ENCODE measurements at regions not wholly inside any gene's neighbourhood (a gene's known extent, or its start where the extent isn't known, plus 50 kb on each side); places are given as distances from the start of the nearest gene placed in this dataset.

DNA sequence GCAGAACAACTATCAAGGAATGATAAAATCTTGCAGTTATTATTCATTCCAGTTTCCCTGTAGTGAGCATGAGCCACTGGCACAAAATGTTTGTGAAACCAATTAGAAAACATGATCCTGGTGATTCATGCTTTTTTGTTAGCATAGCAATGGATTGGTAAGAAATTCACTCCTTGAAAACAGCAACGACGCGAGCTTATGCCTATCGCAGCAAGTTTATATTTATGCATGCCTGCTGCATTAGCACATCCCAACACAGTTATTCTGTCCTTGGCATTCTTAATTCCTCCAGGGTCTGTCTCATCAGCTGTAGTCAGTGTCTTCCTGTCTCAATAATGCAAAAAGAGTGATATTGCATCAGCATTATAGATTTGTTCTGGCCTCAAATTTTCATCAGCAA is 975.9 kb downstream of the STIM2 start:
- Mint-ChIP-seq H3K9me3 (no peaks in the 10 kb centered on the region), H3K4me1 (ENCODE audit: low read depth) (no peaks in the 10 kb centered on the region), H3K36me3 (ENCODE audit: insufficient read depth) (no peaks in the 10 kb centered on the region), H3K4me3 (no peak overlapping the region), H3K27me3 (ENCODE audit: low read depth) (no peaks in the 10 kb centered on the region)
- no peak for ATAC-seq
- no peak for DNase-seq

GRCh38 chr4:27843776-27844175 is 983.1 kb downstream of the STIM2 start:
- no peak for ATAC-seq
- Mint-ChIP-seq H3K36me3 (ENCODE audit: insufficient read depth) (no peaks in the 10 kb centered on the region), H3K9me3 (peaks cover 3% of the 10 kb centered on the region), H3K4me3 (no peak overlapping the region), H3K27me3 (ENCODE audit: low read depth) (no peaks in the 10 kb centered on the region), H3K4me1 (ENCODE audit: low read depth) (no peaks in the 10 kb centered on the region)
- no peak for DNase-seq

GRCh38 chr4:27844376-27844775 is 983.7 kb downstream of the STIM2 start:
- no peaks in the 10 kb centered on the region for H3K36me3 Mint-ChIP-seq (ENCODE audit: insufficient read depth)
- DNase-seq, result no peak
- no peaks in the 10 kb centered on the region for H3K4me1 Mint-ChIP-seq (ENCODE audit: low read depth)
- no peak overlapping the region for H3K4me3 Mint-ChIP-seq
- ATAC-seq, result no peak
- H3K9me3 Mint-ChIP-seq, result peaks cover 3% of the 10 kb centered on the region
- H3K27me3 Mint-ChIP-seq (ENCODE audit: low read depth), result no peaks in the 10 kb centered on the region

- Mint-ChIP-seq H3K27me3 (ENCODE audit: low read depth) (no peaks in the 10 kb centered on the region), H3K4me1 (ENCODE audit: low read depth) (no peaks in the 10 kb centered on the region), H3K36me3 (ENCODE audit: insufficient read depth) (no peaks in the 10 kb centered on the region), H3K4me3 (no peak overlapping the region), H3K9me3 (peaks cover 7% of the 10 kb centered on the region)
- ATAC-seq (no peak), DNase-seq (no peak)
Measured at GRCh38 chr4:27846951-27847350, 986.3 kb downstream of the STIM2 start.

DNA sequence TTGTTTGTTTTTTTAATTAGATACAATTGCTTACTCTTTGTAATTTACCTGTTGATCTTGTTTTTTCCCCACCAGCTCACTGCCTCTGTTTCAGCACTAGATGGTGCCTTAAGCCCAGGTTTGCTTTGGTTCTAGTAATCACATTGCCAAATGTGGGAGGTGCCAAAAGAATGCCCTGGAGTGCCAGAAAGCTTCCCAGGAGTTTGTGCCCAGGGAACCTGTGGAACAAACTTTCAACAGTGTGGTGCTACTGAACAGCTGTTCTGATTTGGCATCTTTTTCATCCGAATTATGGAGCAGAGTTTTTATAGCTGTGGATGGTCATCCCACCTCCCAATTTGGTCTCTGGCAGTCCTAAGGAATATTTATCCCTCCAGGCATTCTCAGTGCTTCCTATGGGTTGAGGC is 1000.7 kb downstream of the STIM2 start:
- Mint-ChIP-seq H3K4me1 (ENCODE audit: low read depth) (no peaks in the 10 kb centered on the region), H3K4me3 (no peak overlapping the region), H3K9me3 (peaks cover 11% of the 10 kb centered on the region), H3K27me3 (ENCODE audit: low read depth) (no peaks in the 10 kb centered on the region), H3K36me3 (ENCODE audit: insufficient read depth) (no peaks in the 10 kb centered on the region)
- DNase-seq (no peak), ATAC-seq (no peak)

GRCh38 chr4:27861802-27862201 is 1001.2 kb downstream of the STIM2 start:
- no peak for ATAC-seq
- H3K4me1 Mint-ChIP-seq (ENCODE audit: low read depth), result no peaks in the 10 kb centered on the region
- H3K36me3 Mint-ChIP-seq (ENCODE audit: insufficient read depth), result no peaks in the 10 kb centered on the region
- H3K27me3 Mint-ChIP-seq (ENCODE audit: low read depth), result no peaks in the 10 kb centered on the region
- H3K9me3 Mint-ChIP-seq, result peaks cover 11% of the 10 kb centered on the region
- no peak for DNase-seq
- no peak overlapping the region for H3K4me3 Mint-ChIP-seq

DNA sequence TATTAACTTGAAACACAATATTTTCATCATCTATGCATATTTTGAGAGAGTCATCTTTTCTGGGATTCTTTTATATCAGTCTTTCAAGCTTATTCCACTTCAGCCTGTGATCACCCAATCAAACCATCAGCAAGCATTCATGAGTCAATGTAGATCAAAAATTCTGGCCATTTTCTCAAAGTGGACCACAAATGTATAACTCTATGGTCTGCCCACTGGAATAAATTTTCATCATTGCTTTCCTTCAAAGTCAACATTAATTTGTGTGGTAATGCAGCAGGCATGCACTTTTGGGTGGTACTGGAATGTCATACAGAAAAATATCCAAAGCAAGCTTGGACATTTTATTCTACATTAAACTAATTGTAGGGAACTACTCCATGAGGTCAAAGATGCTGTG is 1013.0 kb downstream of the STIM2 start:
- Mint-ChIP-seq H3K4me3 (no peak overlapping the region), H3K27me3 (ENCODE audit: low read depth) (no peaks in the 10 kb centered on the region), H3K36me3 (ENCODE audit: insufficient read depth) (no peaks in the 10 kb centered on the region), H3K4me1 (ENCODE audit: low read depth) (no peaks in the 10 kb centered on the region), H3K9me3 (peaks cover 14% of the 10 kb centered on the region)
- no peak for ATAC-seq
- no peak for DNase-seq

DNA sequence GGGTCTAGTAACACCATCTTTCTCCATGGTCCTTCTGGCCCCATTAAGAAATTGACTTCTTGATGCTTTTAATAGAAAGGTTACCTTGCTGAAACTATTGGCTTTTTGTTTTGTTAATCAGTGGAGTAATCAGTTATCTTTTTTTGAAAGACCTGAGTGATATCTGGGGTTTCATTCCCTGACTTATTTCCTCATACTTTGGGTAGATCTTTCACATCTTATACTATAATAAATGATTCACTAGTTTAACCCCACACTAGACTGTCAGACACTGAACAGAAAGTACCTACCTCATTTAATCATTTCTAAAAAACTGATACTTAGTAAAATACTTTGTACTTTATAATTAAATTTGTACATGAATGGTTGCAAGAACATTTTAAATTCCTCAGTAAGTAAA is 1021.1 kb downstream of the STIM2 start:
- Mint-ChIP-seq H3K9me3 (peaks cover 11% of the 10 kb centered on the region), H3K4me3 (no peak overlapping the region), H3K4me1 (ENCODE audit: low read depth) (no peaks in the 10 kb centered on the region), H3K27me3 (ENCODE audit: low read depth) (no peaks in the 10 kb centered on the region), H3K36me3 (ENCODE audit: insufficient read depth) (no peaks in the 10 kb centered on the region)
- ATAC-seq (no peak), DNase-seq (no peak)

DNA sequence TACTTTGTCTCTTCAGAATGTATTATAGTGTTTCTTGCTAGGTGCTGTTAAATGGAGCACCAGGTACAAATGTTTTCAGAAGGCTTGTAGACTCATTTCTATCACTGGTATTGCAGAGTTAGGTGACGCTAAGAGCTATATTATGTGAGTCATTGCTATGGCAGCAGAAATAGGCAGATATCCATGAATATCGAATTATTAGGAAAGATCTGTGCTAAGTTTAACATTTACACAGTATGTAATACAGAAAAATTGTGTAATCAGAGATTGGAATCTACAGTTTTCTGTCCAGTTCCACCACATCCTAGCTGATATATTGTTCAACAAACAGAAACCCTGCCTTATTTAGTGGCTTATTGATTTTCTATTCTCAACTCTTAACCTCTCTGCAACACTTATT is 1025.5 kb downstream of the STIM2 start:
- ATAC-seq (no peak), DNase-seq (no peak)
- peaks cover 4% of the 10 kb centered on the region for H3K9me3 Mint-ChIP-seq
- H3K4me1 Mint-ChIP-seq (ENCODE audit: low read depth), result no peaks in the 10 kb centered on the region
- H3K27me3 Mint-ChIP-seq (ENCODE audit: low read depth), result no peaks in the 10 kb centered on the region
- no peak overlapping the region for H3K4me3 Mint-ChIP-seq
- H3K36me3 Mint-ChIP-seq (ENCODE audit: insufficient read depth), result no peaks in the 10 kb centered on the region

- H3K27me3 Mint-ChIP-seq (ENCODE audit: low read depth), result no peaks in the 10 kb centered on the region
- no peaks in the 10 kb centered on the region for H3K4me1 Mint-ChIP-seq (ENCODE audit: low read depth)
- H3K4me3 Mint-ChIP-seq, result no peak overlapping the region
- H3K36me3 Mint-ChIP-seq (ENCODE audit: insufficient read depth), result no peaks in the 10 kb centered on the region
- no peak for DNase-seq
- ATAC-seq, result no peak
- peaks cover 4% of the 10 kb centered on the region for H3K9me3 Mint-ChIP-seq
Measured at GRCh38 chr4:27887646-27888045, 1027.0 kb downstream of the STIM2 start.

DNA sequence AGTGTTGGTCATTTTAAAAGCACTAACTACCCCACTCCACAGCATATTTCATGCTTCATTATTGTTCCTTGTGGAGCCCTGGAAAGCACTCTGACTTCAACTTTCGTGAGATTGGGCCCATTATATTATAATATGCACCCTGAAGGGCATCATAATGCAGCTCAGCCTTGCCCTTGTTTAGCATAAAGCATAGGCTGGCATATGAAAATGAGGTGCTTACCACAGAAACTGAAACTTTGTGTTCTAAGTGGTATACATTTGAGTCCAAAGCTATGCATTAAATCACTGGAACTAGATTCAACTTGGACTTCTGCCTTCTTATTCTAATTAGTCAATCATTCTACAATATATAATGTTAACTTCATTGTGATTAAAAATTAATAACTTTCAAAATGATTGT is 1027.9 kb downstream of the STIM2 start:
- DNase-seq (no peak), ATAC-seq (no peak)
- H3K9me3 Mint-ChIP-seq, result peaks cover 4% of the 10 kb centered on the region
- no peaks in the 10 kb centered on the region for H3K36me3 Mint-ChIP-seq (ENCODE audit: insufficient read depth)
- no peaks in the 10 kb centered on the region for H3K4me1 Mint-ChIP-seq (ENCODE audit: low read depth)
- H3K27me3 Mint-ChIP-seq (ENCODE audit: low read depth), result no peaks in the 10 kb centered on the region
- no peak overlapping the region for H3K4me3 Mint-ChIP-seq

GRCh38 chr4:27894951-27895350 is 1034.3 kb downstream of the STIM2 start:
- DNase-seq, result no peak
- H3K27me3 Mint-ChIP-seq (ENCODE audit: low read depth), result no peaks in the 10 kb centered on the region
- H3K9me3 Mint-ChIP-seq, result peaks cover 6% of the 10 kb centered on the region
- H3K36me3 Mint-ChIP-seq (ENCODE audit: insufficient read depth), result no peaks in the 10 kb centered on the region
- ATAC-seq, result no peak
- no peak overlapping the region for H3K4me3 Mint-ChIP-seq
- no peaks in the 10 kb centered on the region for H3K4me1 Mint-ChIP-seq (ENCODE audit: low read depth)

- no peaks in the 10 kb centered on the region for H3K36me3 Mint-ChIP-seq (ENCODE audit: insufficient read depth)
- H3K27me3 Mint-ChIP-seq (ENCODE audit: low read depth), result no peaks in the 10 kb centered on the region
- peaks cover 8% of the 10 kb centered on the region for H3K9me3 Mint-ChIP-seq
- no peaks in the 10 kb centered on the region for H3K4me1 Mint-ChIP-seq (ENCODE audit: low read depth)
- no peak for DNase-seq
- H3K4me3 Mint-ChIP-seq, result no peak overlapping the region
- no peak for ATAC-seq
Measured at GRCh38 chr4:27908356-27908755, 1047.7 kb downstream of the STIM2 start.

DNA sequence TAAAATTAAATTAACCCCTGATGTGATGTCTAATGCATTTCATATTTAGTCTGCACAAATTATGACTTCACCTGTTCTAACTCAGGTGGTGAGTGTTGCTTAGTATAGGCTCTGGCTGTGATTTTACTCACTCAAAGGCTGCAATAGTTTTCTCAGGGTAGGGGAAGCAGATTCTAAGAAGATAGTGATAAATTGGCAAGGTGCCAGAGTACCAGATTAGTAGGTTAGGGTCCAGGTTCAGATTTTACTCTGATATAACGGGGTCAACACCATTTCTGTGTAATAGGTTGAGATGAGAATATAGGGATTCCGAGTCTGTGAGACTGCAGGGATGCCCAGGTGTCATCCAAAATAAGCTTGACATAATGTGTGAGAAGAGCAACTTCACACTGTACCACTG is 1049.6 kb downstream of the STIM2 start:
- Mint-ChIP-seq H3K36me3 (ENCODE audit: insufficient read depth) (no peaks in the 10 kb centered on the region), H3K4me1 (ENCODE audit: low read depth) (no peaks in the 10 kb centered on the region), H3K9me3 (peaks cover 11% of the 10 kb centered on the region), H3K4me3 (no peak overlapping the region), H3K27me3 (ENCODE audit: low read depth) (no peaks in the 10 kb centered on the region)
- DNase-seq (no peak), ATAC-seq (no peak)

- H3K9me3 Mint-ChIP-seq, result peaks cover 11% of the 10 kb centered on the region
- H3K4me1 Mint-ChIP-seq (ENCODE audit: low read depth), result no peaks in the 10 kb centered on the region
- no peak overlapping the region for H3K4me3 Mint-ChIP-seq
- no peaks in the 10 kb centered on the region for H3K36me3 Mint-ChIP-seq (ENCODE audit: insufficient read depth)
- H3K27me3 Mint-ChIP-seq (ENCODE audit: low read depth), result no peaks in the 10 kb centered on the region
- no peak for DNase-seq
- no peak for ATAC-seq
Measured at GRCh38 chr4:27911047-27911446, 1050.4 kb downstream of the STIM2 start.

DNA sequence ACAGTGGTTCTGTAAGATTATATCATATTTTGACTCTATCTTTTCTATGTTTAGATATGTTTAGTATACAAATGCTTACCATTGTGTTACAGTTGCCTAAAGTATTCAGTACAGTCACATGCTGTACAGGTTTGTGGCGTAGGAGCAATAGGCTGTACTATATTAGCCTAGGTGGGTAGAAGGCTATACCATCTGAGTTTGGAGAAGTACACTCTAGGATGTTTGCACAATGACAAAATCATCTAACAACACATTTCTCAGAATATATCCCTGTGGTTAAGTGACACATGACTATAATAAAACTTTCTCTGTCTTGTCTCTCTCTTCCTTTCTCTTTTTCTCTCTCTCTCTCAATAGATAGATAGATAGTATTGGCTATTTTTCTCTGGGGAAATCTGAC is 1053.1 kb downstream of the STIM2 start:
- H3K36me3 Mint-ChIP-seq (ENCODE audit: insufficient read depth), result no peaks in the 10 kb centered on the region
- no peak for ATAC-seq
- no peaks in the 10 kb centered on the region for H3K27me3 Mint-ChIP-seq (ENCODE audit: low read depth)

More for the DNA sequence above, 1053.1 kb downstream of the STIM2 start:
- Mint-ChIP-seq H3K4me3 (no peak overlapping the region), H3K9me3 (peaks cover 11% of the 10 kb centered on the region), H3K4me1 (ENCODE audit: low read depth) (no peaks in the 10 kb centered on the region)
- DNase-seq, result no peak

Data from activated T-cell treated with anti-CD3 and anti-CD28 coated beads, Interleukin-2, amount 50 U/mL, for 4 hours (primary cell).